ENCODE measurements at regions not wholly inside any gene's neighbourhood (a gene's known extent, or its start where the extent isn't known, plus 50 kb on each side); places are given as distances from the start of the nearest gene placed in this dataset.
A peak's percentile ranks its signal among the peaks of the same experiment; 100 is the strongest.

GRCh38 chr13:80151016-80151415 lies 189.9 kb downstream of the SPRY2 start:
- no peak for TF ChIP-seq CTCF (IDR thresholded peaks at IDR 0.05)
- peaks cover 3% of the 10 kb centered on the region for H3K4me1 Mint-ChIP-seq (ENCODE audit: low read depth)
- H3K27me3 Mint-ChIP-seq (ENCODE audit: low read depth): no peaks in the 10 kb centered on the region
- no peak overlapping the region for H3K4me3 Mint-ChIP-seq (ENCODE audit: unreplicated experiment)
- H3K9me3 Mint-ChIP-seq (ENCODE audit: low read depth): no peaks in the 10 kb centered on the region
- H3K27ac Mint-ChIP-seq (ENCODE audit: unreplicated experiment): no peak overlapping the region
- no peaks in the 10 kb centered on the region for H3K36me3 Mint-ChIP-seq (ENCODE audit: low read depth)
- no peak for DNase-seq (ENCODE audit: low spot score)

- no peaks in the 10 kb centered on the region for H3K9me3 Mint-ChIP-seq (ENCODE audit: low read depth)
- no peak for TF ChIP-seq CTCF (IDR thresholded peaks at IDR 0.05)
- H3K4me3 Mint-ChIP-seq (ENCODE audit: unreplicated experiment): no peak overlapping the region
- DNase-seq (ENCODE audit: low spot score): no peak
- peaks cover 10% of the 10 kb centered on the region for H3K4me1 Mint-ChIP-seq (ENCODE audit: low read depth)
- no peaks in the 10 kb centered on the region for H3K36me3 Mint-ChIP-seq (ENCODE audit: low read depth)
- no peaks in the 10 kb centered on the region for H3K27me3 Mint-ChIP-seq (ENCODE audit: low read depth)
- no peak overlapping the region for H3K27ac Mint-ChIP-seq (ENCODE audit: unreplicated experiment)
Observed at GRCh38 chr13:80149736-80150135, 191.2 kb downstream of the SPRY2 start.

- Mint-ChIP-seq H3K36me3 (ENCODE audit: low read depth) (no peaks in the 10 kb centered on the region), H3K4me1 (ENCODE audit: low read depth) (peaks cover 31% of the 10 kb centered on the region), H3K27ac (ENCODE audit: unreplicated experiment) (no peak overlapping the region), H3K27me3 (ENCODE audit: low read depth) (no peaks in the 10 kb centered on the region), H3K9me3 (ENCODE audit: low read depth) (no peaks in the 10 kb centered on the region), H3K4me3 (ENCODE audit: unreplicated experiment) (no peak overlapping the region)
- no peak for DNase-seq (ENCODE audit: low spot score)
- no peak for TF ChIP-seq CTCF (IDR thresholded peaks at IDR 0.05)
Observed at GRCh38 chr13:80145171-80145690, 195.7 kb downstream of the SPRY2 start.

GRCh38 chr13:80144493-80144892 lies 196.4 kb downstream of the SPRY2 start:
- no peak overlapping the region for H3K27ac Mint-ChIP-seq (ENCODE audit: unreplicated experiment)
- no peaks in the 10 kb centered on the region for H3K36me3 Mint-ChIP-seq (ENCODE audit: low read depth)
- no peaks in the 10 kb centered on the region for H3K9me3 Mint-ChIP-seq (ENCODE audit: low read depth)
- H3K4me1 Mint-ChIP-seq (ENCODE audit: low read depth): peaks cover 33% of the 10 kb centered on the region
- no peaks in the 10 kb centered on the region for H3K27me3 Mint-ChIP-seq (ENCODE audit: low read depth)
- H3K4me3 Mint-ChIP-seq (ENCODE audit: unreplicated experiment): no peak overlapping the region
- TF ChIP-seq CTCF (IDR thresholded peaks at IDR 0.05): no peak
- DNase-seq (ENCODE audit: low spot score): no peak

- Mint-ChIP-seq H3K27me3 (ENCODE audit: low read depth) (no peaks in the 10 kb centered on the region), H3K27ac (ENCODE audit: unreplicated experiment) (peak overlapping the region; percentile 87), H3K9me3 (ENCODE audit: low read depth) (no peaks in the 10 kb centered on the region), H3K36me3 (ENCODE audit: low read depth) (no peaks in the 10 kb centered on the region), H3K4me3 (ENCODE audit: unreplicated experiment) (peak overlapping the region; percentile 52), H3K4me1 (ENCODE audit: low read depth) (peaks cover 37% of the 10 kb centered on the region)
- TF ChIP-seq CTCF (IDR thresholded peaks at IDR 0.05): no peak
- DNase-seq (ENCODE audit: low spot score): no peak
Observed at GRCh38 chr13:80141123-80141849, 199.6 kb downstream of the SPRY2 start.
